ENCODE measurements at regions not wholly inside any gene's neighbourhood (a gene's known extent, or its start where the extent isn't known, plus 50 kb on each side); places are given as distances from the start of the nearest gene placed in this dataset.
"Not testable (repeated sequence)": the region's sequence is repeated elsewhere in the genome, so short reads cannot be mapped to it uniquely, and the experiment has no call there.

DNA sequence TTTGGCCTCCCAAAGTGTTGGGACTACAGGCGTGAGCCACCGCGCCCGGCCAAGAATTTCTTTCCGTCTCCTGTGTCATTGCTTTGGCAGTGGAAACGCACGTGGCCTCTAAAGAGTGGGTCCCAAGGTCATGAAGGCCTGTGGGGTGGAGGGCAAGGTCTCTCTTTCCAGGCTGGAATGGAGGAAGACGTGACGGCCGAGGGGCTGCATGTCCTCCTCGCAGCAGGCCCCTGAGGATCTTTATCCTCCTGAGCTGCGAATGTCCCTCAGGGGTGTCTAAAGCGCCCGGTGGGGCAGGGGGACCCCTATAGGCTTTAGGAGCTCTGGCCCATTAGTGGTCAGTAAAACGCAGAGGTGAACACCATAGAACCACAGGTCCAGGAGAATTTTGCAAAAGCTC lies 118.5 kb downstream of the CCDC74A start:
- DNase-seq; H3K36me3 Mint-ChIP-seq (ENCODE audit: insufficient read depth); H3K4me3 Mint-ChIP-seq; H3K4me1 Mint-ChIP-seq (ENCODE audit: low read depth in 2 of 2); H3K27ac Mint-ChIP-seq; ATAC-seq (replicated peaks); H3K9me3 Mint-ChIP-seq: not testable (repeated sequence)
- peaks cover 33 to 56% of the 10 kb centered on the region in 2 donors for H3K27me3 Mint-ChIP-seq

DNA sequence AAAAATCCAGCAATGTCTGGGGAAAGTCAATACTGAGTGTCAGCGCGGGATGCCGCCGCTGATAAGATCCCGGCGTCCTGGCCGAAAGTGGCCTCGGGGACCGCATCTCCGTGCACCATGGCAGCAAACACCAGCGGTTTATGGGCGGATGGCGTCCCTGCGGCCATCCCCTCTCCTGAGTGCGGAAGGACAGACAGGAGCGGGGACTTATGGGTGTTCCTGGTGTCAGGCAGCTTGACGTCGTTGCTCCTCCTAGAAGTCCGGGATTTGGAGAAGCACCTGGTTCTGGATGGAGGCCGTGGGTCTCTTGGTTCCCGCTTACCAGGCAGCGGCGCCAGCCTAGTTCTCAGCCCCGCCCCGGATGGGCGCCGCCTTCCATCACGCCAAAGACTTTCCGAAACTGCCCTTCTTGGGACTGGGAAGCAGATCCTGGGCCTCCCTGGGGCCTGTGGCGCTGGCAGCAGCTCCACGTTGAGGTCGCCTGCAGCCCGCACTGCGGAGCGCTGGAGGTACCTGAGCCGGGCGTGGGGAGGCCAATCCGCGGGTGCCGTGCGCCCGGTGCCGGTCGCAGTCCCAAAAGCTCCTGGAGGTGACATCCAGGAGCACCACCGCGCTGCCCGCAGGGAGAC lies 119.1 kb downstream of the CCDC74A start:
- H3K36me3 Mint-ChIP-seq (ENCODE audit: insufficient read depth), result no peaks in the 10 kb centered on the region
- H3K4me1 Mint-ChIP-seq (ENCODE audit: low read depth in 2 of 2), result no peaks in the 10 kb centered on the region
- H3K9me3 Mint-ChIP-seq, result no peaks in the 10 kb centered on the region
- ATAC-seq (replicated peaks), result no peak
- DNase-seq, result no peak
- H3K27ac Mint-ChIP-seq, result no peak overlapping the region
- H3K4me3 Mint-ChIP-seq, result no peak overlapping the region
- peaks cover 33 to 56% of the 10 kb centered on the region in 2 donors for H3K27me3 Mint-ChIP-seq

DNA sequence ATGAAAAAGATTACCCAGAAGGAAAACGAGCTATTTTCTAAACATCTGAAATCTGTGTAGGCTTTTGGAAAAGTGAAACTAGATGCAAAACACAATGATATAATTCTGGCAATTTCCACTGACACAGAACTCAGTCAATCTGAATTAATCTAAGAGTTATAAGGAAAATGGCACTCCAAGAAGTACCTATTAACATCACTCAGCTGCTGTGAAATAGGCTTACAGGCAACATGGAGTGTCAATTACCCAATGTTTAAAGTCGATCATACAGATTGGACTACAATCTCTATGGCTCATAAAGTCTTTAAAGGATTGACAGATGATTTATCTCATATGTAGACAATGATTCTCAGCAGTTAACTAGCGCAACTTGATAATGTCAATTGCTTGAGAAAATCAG lies 120.9 kb downstream of the CCDC74A start:
- not testable (repeated sequence) for H3K36me3 Mint-ChIP-seq (ENCODE audit: insufficient read depth); ATAC-seq (replicated peaks); H3K27ac Mint-ChIP-seq; H3K9me3 Mint-ChIP-seq; H3K4me1 Mint-ChIP-seq (ENCODE audit: low read depth in 2 of 2); DNase-seq; H3K4me3 Mint-ChIP-seq
- H3K27me3 Mint-ChIP-seq, result peaks cover 33 to 51% of the 10 kb centered on the region in 2 donors

DNA sequence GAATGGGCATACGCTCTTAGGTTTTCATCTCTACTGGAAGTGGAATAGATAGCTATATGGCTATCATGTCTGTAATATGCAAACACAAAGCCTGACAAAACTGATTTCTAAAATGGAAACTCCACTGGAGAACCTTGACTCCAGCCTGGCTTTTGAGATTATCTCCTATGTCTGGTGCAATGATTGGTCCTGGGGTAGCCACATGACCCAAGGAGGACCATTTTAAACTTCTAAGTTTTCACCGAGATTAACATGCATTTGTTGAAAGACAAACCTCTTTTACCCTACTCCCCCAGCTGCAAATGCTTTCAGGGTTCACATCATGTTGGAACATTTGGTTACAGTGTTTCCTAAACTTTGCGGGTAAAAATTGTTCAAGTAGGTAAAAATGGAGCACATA lies 124.6 kb downstream of the CCDC74A start:
- not testable (repeated sequence) for H3K4me3 Mint-ChIP-seq; H3K9me3 Mint-ChIP-seq; DNase-seq; ATAC-seq (replicated peaks); H3K4me1 Mint-ChIP-seq (ENCODE audit: low read depth in 2 of 2); H3K27ac Mint-ChIP-seq; H3K36me3 Mint-ChIP-seq (ENCODE audit: insufficient read depth)
- peaks cover 24 to 35% of the 10 kb centered on the region in 2 donors for H3K27me3 Mint-ChIP-seq

DNA sequence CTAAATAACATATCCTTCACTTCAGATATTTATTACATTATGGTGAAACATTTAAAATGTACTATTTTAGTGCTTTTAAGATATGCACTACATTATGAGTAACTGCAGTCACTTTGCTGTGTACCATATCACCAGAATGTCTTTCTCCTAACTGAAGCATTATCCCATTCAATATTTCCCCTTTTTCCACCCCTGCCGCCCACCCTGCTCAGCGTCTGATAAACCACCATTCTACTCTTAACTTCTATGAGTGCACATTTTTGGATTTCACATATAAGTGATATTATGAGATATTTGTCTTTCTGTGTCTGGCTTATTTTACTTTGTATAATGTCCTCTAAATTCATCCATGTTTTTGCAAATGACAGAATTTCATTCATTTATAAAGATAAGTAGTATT lies 126.4 kb downstream of the CCDC74A start:
- not testable (repeated sequence) for H3K4me1 Mint-ChIP-seq (ENCODE audit: low read depth in 2 of 2); H3K27ac Mint-ChIP-seq; ATAC-seq (replicated peaks)

DNA sequence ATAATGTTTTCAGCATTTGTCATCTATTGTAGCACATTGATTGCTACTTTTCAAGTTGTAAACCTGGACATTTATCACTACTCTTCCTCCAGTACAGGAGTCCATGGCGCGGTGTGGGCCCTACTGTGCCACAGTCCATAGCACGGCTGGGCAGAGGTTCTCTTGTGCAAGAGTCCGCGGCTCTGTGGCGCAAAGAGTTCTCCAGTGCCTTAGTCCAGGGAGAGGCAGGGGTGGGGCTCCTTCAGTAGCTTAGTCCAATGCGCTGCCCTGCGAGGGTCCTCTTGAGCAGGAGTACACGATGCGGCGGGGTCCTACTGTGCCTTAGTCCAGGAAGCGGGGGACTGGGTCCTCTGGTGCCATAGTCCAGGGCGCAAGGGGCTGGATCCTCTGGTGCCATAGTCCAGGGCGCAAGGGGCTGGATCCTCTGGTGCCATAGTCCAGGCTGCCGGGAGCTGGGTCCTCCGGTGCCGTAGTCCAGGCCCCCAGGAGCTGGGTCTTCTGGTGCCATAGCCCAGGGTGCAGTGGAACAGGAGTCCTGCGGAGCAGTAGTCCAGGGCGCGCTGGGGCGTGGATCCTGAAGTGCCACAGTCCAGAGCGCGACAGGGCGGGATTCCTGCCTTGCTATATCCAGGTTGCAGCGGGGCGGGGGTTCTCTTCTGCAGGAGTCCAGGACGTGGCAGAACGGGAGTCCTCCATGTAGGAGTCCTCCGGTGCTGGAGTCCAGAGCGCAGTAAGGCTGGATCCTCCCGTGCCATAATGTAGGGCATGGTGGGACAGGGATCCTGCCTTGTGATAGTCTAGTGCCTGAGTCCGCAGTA lies 129.3 kb downstream of the CCDC74A start:
- Mint-ChIP-seq H3K27ac (no peak overlapping the region), H3K27me3 (peaks cover 25 to 50% of the 10 kb centered on the region in 2 donors), H3K9me3 (no peaks in the 10 kb centered on the region), H3K4me3 (no peak overlapping the region), H3K4me1 (ENCODE audit: low read depth in 2 of 2) (no peaks in the 10 kb centered on the region), H3K36me3 (ENCODE audit: insufficient read depth) (no peaks in the 10 kb centered on the region)
- ATAC-seq (replicated peaks) (no peak), DNase-seq (no peak)

More for the DNA sequence above, 126.4 kb downstream of the CCDC74A start:
- peaks cover 16 to 35% of the 10 kb centered on the region in 2 donors for H3K27me3 Mint-ChIP-seq
- not testable (repeated sequence) for DNase-seq; H3K36me3 Mint-ChIP-seq (ENCODE audit: insufficient read depth); H3K9me3 Mint-ChIP-seq; H3K4me3 Mint-ChIP-seq

DNA sequence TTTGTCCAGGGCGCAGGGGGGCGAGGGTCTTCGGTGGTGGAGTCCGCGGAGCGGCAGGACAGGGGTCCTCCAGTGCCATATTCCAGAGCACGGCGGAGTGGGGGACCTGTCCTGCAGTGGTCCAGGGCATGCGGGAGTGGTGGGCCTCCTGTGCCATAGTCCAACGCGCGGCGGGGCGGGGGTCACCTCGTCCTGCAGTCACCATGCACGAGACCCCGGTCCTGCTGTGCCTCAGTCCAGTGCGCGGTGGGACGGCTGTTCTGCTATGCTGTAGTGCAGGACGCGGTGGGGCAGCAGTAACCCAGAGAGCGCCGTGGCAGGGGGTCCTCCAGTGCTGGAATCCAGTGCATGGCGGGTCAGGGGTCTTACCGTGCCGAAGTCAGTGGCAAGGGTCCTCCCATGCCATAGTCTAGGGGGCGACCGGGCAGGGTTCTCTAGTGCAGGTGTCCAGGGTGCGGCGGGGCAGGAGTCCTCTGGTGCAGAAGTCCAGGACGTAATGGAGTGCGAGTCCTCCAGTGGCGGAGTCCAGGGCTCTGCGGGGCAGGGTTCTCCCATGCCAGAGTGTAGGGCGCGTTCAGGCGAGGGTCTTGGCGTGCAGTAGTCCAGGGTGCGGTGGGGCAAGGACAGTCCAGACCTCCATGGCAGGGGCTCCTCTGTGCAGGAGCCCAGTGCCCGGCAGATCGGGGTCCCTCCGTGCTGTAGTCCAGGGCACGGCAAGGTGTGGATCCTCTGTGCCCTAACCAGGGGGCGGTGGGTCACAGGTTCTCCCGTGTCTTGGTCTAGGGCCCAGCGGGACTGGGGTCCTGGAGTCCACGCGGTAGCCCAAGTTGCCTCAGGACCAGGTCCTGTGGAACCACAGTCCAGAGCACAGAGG lies 130.4 kb downstream of the CCDC74A start:
- ATAC-seq (replicated peaks) (no peak), DNase-seq (no peak)
- Mint-ChIP-seq H3K27ac (no peak overlapping the region), H3K36me3 (ENCODE audit: insufficient read depth) (no peaks in the 10 kb centered on the region), H3K9me3 (no peaks in the 10 kb centered on the region), H3K4me3 (no peak overlapping the region), H3K27me3 (peaks cover 33 to 61% of the 10 kb centered on the region in 2 donors), H3K4me1 (ENCODE audit: low read depth in 2 of 2) (no peaks in the 10 kb centered on the region)

DNA sequence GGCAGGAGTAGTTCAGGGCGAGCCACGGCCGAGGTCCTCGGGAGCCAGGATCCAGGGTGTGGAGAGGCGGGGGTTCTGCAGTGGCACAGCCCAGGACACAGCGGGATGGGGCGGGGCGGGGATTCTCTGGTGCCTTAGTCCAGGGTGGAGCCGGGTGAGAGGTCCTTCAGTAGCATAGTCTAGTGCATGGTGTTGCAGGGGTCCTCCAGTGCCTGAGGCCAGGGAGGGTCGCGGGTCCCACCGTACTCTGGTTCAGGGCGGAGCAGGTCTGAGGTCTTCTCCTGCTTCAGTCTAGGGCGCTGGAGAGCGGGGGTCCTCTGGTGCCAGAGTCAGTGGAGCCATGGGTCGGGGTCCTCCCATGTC lies 131.1 kb downstream of the CCDC74A start:
- Mint-ChIP-seq H3K27ac (no peak overlapping the region), H3K36me3 (ENCODE audit: insufficient read depth) (no peaks in the 10 kb centered on the region), H3K27me3 (peaks cover 36 to 66% of the 10 kb centered on the region in 2 donors), H3K4me1 (ENCODE audit: low read depth in 2 of 2) (no peaks in the 10 kb centered on the region), H3K4me3 (no peak overlapping the region), H3K9me3 (no peaks in the 10 kb centered on the region)
- DNase-seq, result no peak
- no peak for ATAC-seq (replicated peaks)

DNA sequence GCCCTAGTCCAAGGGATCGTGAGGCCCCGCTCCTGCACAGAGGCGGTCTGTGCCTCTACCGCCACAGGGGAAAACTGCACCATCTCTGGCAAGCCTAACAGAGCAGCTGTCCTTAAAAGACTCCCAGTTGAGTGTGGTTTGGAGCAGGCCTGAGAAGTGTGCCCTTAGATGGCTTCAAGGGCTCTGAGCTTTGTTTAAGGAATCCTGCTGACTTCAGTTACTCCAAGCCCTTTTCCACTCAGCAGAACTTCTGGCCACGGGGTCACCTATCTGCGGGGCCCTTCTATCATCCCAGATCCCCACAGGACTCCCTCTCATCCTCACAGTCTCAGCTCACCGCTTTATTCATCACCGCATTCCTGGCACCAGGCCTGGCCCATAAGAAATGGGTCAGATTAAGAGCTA lies 131.5 kb downstream of the CCDC74A start:
- no peak overlapping the region for H3K4me3 Mint-ChIP-seq
- no peak for ATAC-seq (replicated peaks)
- DNase-seq, result no peak
- H3K4me1 Mint-ChIP-seq (ENCODE audit: low read depth in 2 of 2), result no peaks in the 10 kb centered on the region
- H3K9me3 Mint-ChIP-seq, result no peaks in the 10 kb centered on the region
- no peak overlapping the region for H3K27ac Mint-ChIP-seq
- peaks cover 40 to 68% of the 10 kb centered on the region in 2 donors for H3K27me3 Mint-ChIP-seq
- H3K36me3 Mint-ChIP-seq (ENCODE audit: insufficient read depth), result no peaks in the 10 kb centered on the region

DNA sequence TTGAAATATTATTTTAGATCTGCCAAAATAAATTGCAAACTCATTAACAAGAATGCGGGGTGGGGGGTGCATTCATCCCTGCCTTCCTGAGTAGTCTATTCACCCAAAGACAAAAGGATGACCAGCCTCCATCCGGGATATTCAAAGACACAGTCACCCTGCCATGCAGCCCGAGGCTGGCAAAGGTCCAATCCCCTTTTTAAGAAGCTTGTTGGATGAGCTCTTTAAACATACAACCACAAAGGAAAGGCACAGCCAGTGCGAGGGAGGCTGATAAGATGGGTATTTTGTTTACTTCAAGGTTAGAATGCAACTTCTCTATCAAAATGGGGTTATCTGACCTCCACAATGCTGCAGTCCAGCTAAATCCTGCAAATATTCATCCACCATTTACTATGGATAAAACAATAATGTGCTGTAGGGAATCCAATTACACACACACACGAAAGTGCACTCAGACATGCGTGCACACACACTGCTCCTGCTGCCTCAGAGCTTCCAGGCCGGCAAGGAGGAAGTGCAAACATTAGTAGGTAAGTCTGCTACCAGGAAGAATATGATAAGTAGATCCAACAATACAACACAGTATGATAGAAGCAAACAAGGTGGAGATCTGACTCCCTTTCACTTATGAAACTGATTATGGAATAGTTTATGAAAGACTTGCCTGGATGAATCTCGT lies 133.6 kb downstream of the CCDC74A start:
- H3K27me3 Mint-ChIP-seq, result peaks cover 45 to 77% of the 10 kb centered on the region in 2 donors
- not testable (repeated sequence) for H3K9me3 Mint-ChIP-seq; H3K36me3 Mint-ChIP-seq (ENCODE audit: insufficient read depth); H3K27ac Mint-ChIP-seq; ATAC-seq (replicated peaks); H3K4me1 Mint-ChIP-seq (ENCODE audit: low read depth in 2 of 2); H3K4me3 Mint-ChIP-seq; DNase-seq

DNA sequence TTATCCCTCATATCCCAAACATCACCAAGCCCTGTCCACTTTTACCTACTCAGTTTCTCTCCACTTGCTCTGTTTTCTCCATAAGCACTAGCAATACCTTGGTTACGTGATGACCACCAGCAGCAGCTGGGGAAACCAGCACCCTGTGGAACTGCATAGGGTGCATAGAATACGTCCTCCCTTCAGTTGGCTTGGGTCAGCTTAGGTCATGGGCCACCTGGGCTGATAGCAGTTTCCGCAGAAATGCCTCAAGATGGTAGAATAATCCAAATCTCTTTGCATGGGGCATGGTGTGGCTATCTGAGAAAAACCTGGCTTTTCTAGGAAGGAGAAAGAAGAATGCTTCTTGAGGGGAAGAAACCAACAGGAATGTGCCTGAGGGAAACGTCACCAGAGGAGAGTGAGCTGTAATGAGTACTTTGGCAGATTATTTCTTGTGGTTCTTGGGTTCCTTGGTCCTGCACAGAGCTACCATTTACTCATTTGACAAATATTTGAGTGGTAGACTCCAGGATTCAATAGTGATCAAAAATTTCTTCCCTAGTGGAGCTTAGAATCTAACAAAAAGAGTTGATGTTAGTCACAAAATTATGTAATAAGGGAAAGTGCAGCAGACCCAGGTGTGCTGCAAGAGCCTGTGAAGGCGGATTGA lies 134.3 kb downstream of the CCDC74A start:
- H3K4me1 Mint-ChIP-seq (ENCODE audit: low read depth in 2 of 2); H3K9me3 Mint-ChIP-seq; H3K36me3 Mint-ChIP-seq (ENCODE audit: insufficient read depth); H3K27ac Mint-ChIP-seq; ATAC-seq (replicated peaks); H3K4me3 Mint-ChIP-seq; DNase-seq: not testable (repeated sequence)
- H3K27me3 Mint-ChIP-seq, result peaks cover 40 to 69% of the 10 kb centered on the region in 2 donors

DNA sequence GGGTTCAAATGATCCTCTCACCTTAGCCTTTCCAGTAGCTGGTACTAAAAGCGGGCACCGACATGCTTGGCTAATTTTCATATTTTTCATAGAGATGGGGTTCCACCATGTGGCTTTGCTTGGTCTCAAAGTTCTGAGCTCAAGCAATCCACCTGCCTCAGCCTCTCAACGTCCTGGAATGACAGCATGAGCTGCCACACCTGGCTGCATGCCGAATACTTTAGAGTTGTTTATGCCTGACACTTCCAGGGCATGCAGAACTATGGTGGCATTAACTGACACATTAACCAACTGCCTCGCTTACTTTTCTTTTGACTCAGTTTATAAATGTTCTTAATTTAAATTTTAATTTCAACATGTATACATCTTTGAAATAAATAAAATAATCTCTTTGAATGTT lies 135.8 kb downstream of the CCDC74A start:
- H3K4me1 Mint-ChIP-seq (ENCODE audit: low read depth in 2 of 2); H3K36me3 Mint-ChIP-seq (ENCODE audit: insufficient read depth); H3K4me3 Mint-ChIP-seq; DNase-seq; ATAC-seq (replicated peaks); H3K27ac Mint-ChIP-seq; H3K9me3 Mint-ChIP-seq: not testable (repeated sequence)
- peaks cover 48 to 62% of the 10 kb centered on the region in 2 donors for H3K27me3 Mint-ChIP-seq

DNA sequence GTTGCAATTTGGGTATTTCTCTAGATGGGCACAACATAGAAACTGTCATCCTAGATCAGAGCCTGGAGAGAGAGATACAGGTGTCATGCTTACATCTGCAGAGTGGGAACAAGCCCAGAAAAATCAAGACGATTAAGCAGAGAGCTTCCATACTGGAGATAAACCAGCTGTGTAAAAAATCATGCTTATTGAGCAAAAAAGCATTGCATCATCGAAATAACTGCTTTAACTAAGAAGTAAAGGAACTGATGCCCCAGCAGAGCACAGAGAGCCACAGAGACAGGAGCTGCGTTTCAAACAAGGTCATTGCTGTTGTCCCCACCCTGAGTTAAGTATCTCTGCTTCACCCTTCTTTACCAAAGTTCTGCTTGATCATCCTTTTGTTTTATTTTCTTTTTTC lies 138.0 kb downstream of the CCDC74A start:
- not testable (repeated sequence) for ATAC-seq (replicated peaks); DNase-seq; H3K4me3 Mint-ChIP-seq; H3K36me3 Mint-ChIP-seq (ENCODE audit: insufficient read depth); H3K4me1 Mint-ChIP-seq (ENCODE audit: low read depth in 2 of 2); H3K27ac Mint-ChIP-seq; H3K9me3 Mint-ChIP-seq
- H3K27me3 Mint-ChIP-seq, result peaks cover 56 to 61% of the 10 kb centered on the region in 2 donors
